ENCODE measurements at regions not wholly inside any gene's neighbourhood (a gene's known extent, or its start where the extent isn't known, plus 50 kb on each side); places are given as distances from the start of the nearest gene placed in this dataset.
A peak's percentile ranks its signal among the peaks of the same experiment; 100 is the strongest.

GRCh38 chr20:11677836-11678235, 239.9 kb upstream of the BTBD3 start:
- H3K36me3 ChIP-seq (replicated peaks in 1 of 2; ENCODE audit: control insufficient read depth in 2 of 2, insufficient read depth in 2 of 2, low read length in 2 of 2): no peaks in the 10 kb centered on the region
- no peak overlapping the region for H4K8ac ChIP-seq (ENCODE audit: low read depth, low read length)
- no peak overlapping the region for H3K18ac ChIP-seq (ENCODE audit: low read length)
- H3K23ac ChIP-seq (ENCODE audit: low read depth, low read length, poor library complexity): no peak overlapping the region
- no peak overlapping the region for H3K9ac ChIP-seq (ENCODE audit: low read depth, low read length, poor library complexity)
- H3K4ac ChIP-seq (ENCODE audit: low read length): no peak overlapping the region
- no peak for DNase-seq (ENCODE audit: low spot score)
- H2AK5ac ChIP-seq (ENCODE audit: low read depth, low read length): no peak overlapping the region
- H4K91ac ChIP-seq (ENCODE audit: low read depth, low read length, poor library complexity): no peak overlapping the region
- no peaks in the 10 kb centered on the region for H3K9me3 ChIP-seq (replicated peaks in 1 of 2; ENCODE audit: control insufficient read depth in 2 of 2, insufficient read depth in 1 of 2, low read depth in 1 of 2, low read length in 2 of 2)
- H2BK5ac ChIP-seq (ENCODE audit: low read length): no peak overlapping the region
- no peaks in the 10 kb centered on the region for H3K27me3 ChIP-seq (ENCODE audit: control insufficient read depth in 3 of 3, insufficient read depth in 3 of 3, low read depth in 1 of 3, low read length in 3 of 3)
- no peak overlapping the region for H2BK15ac ChIP-seq (ENCODE audit: low read length)
- H2BK12ac ChIP-seq (ENCODE audit: low read length): no peak overlapping the region
- H3K4me1 ChIP-seq (ENCODE audit: control insufficient read depth in 2 of 2, insufficient read depth in 1 of 2, low read depth in 1 of 2, low read length in 2 of 2): no peaks in the 10 kb centered on the region
- H3K4me2 ChIP-seq (ENCODE audit: insufficient read depth, low read length, poor library complexity, severe bottlenecking): no peak overlapping the region
- no peak overlapping the region for H2BK120ac ChIP-seq (ENCODE audit: low read depth, low read length)
- H2AFZ ChIP-seq (ENCODE audit: low read length): no peak overlapping the region
- H3K79me1 ChIP-seq (ENCODE audit: low read depth, low read length): no peaks in the 10 kb centered on the region
- no peak overlapping the region for H3K4me3 ChIP-seq (ENCODE audit: low read length in 2 of 2)
- no peak overlapping the region for H3K27ac ChIP-seq (replicated peaks; ENCODE audit: low read length)
- H3K14ac ChIP-seq (ENCODE audit: low read length): no peak overlapping the region
- no CpG with 5 or more reads among the region's 3 CpGs for whole genome bisulfite sequencing, 2 donors (ENCODE audit: extremely low coverage in 2 of 2, insufficient read length in 2 of 2, insufficient replicate concordance in 1 of 2)

GRCh38 chr20:11682285-11682684, 235.4 kb upstream of the BTBD3 start:
- WGBS, 2 donors (ENCODE audit: extremely low coverage in 2 of 2, insufficient read length in 2 of 2, insufficient replicate concordance in 1 of 2): no CpG with 5 or more reads among the region's 3 CpGs

GRCh38 chr20:11686195-11686594, 231.5 kb upstream of the BTBD3 start:
- no peak overlapping the region for H2BK15ac ChIP-seq (ENCODE audit: low read length)
- H3K4ac ChIP-seq (ENCODE audit: low read length): no peak overlapping the region
- H3K9ac ChIP-seq (ENCODE audit: low read depth, low read length, poor library complexity): no peak overlapping the region
- H3K4me3 ChIP-seq (ENCODE audit: low read length in 2 of 2): no peak overlapping the region
- H2BK120ac ChIP-seq (ENCODE audit: low read depth, low read length): no peak overlapping the region
- H2AFZ ChIP-seq (ENCODE audit: low read length): no peak overlapping the region
- no peak overlapping the region for H3K23ac ChIP-seq (ENCODE audit: low read depth, low read length, poor library complexity)
- H3K4me2 ChIP-seq (ENCODE audit: insufficient read depth, low read length, poor library complexity, severe bottlenecking): no peak overlapping the region
- H2BK5ac ChIP-seq (ENCODE audit: low read length): no peak overlapping the region
- no peak overlapping the region for H3K27ac ChIP-seq (replicated peaks; ENCODE audit: low read length)
- H3K18ac ChIP-seq (ENCODE audit: low read length): no peak overlapping the region
- no peaks in the 10 kb centered on the region for H3K9me3 ChIP-seq (replicated peaks in 1 of 2; ENCODE audit: control insufficient read depth in 2 of 2, insufficient read depth in 1 of 2, low read depth in 1 of 2, low read length in 2 of 2)
- H3K27me3 ChIP-seq (ENCODE audit: control insufficient read depth in 3 of 3, insufficient read depth in 3 of 3, low read depth in 1 of 3, low read length in 3 of 3): peaks cover 0 to 22% (median 16%) of the 10 kb centered on the region in 3 experiments
- WGBS, 2 donors (ENCODE audit: extremely low coverage in 2 of 2, insufficient read length in 2 of 2, insufficient replicate concordance in 1 of 2): no CpG with 5 or more reads among the region's 4 CpGs
- no peak overlapping the region for H2BK12ac ChIP-seq (ENCODE audit: low read length)
- no peaks in the 10 kb centered on the region for H3K79me1 ChIP-seq (ENCODE audit: low read depth, low read length)
- no peak overlapping the region for H2AK5ac ChIP-seq (ENCODE audit: low read depth, low read length)
- peaks cover 0 to 9% of the 10 kb centered on the region in 2 donors for H3K4me1 ChIP-seq (ENCODE audit: control insufficient read depth in 2 of 2, insufficient read depth in 1 of 2, low read depth in 1 of 2, low read length in 2 of 2)
- H3K14ac ChIP-seq (ENCODE audit: low read length): no peak overlapping the region
- no peak for DNase-seq (ENCODE audit: low spot score)
- no peak overlapping the region for H4K8ac ChIP-seq (ENCODE audit: low read depth, low read length)
- H3K36me3 ChIP-seq (replicated peaks in 1 of 2; ENCODE audit: control insufficient read depth in 2 of 2, insufficient read depth in 2 of 2, low read length in 2 of 2): no peaks in the 10 kb centered on the region
- H4K91ac ChIP-seq (ENCODE audit: low read depth, low read length, poor library complexity): no peak overlapping the region

More at GRCh38 chr20:11682285-11682684, 235.4 kb upstream of the BTBD3 start:
- Histone ChIP-seq H2AFZ (ENCODE audit: low read length) (no peak overlapping the region), H3K4me3 (ENCODE audit: low read length in 2 of 2) (no peak overlapping the region), H4K91ac (ENCODE audit: low read depth, low read length, poor library complexity) (no peak overlapping the region), H3K9me3 (replicated peaks in 1 of 2; ENCODE audit: control insufficient read depth in 2 of 2, insufficient read depth in 1 of 2, low read depth in 1 of 2, low read length in 2 of 2) (no peaks in the 10 kb centered on the region), H3K23ac (ENCODE audit: low read depth, low read length, poor library complexity) (no peak overlapping the region), H3K79me1 (ENCODE audit: low read depth, low read length) (no peaks in the 10 kb centered on the region), H3K27ac (replicated peaks; ENCODE audit: low read length) (no peak overlapping the region), H3K18ac (ENCODE audit: low read length) (no peak overlapping the region), H3K27me3 (ENCODE audit: control insufficient read depth in 3 of 3, insufficient read depth in 3 of 3, low read depth in 1 of 3, low read length in 3 of 3) (peaks cover 0 to 15% (median 13%) of the 10 kb centered on the region in 3 experiments), H2BK15ac (ENCODE audit: low read length) (no peak overlapping the region), H2BK5ac (ENCODE audit: low read length) (no peak overlapping the region), H3K36me3 (replicated peaks in 1 of 2; ENCODE audit: control insufficient read depth in 2 of 2, insufficient read depth in 2 of 2, low read length in 2 of 2) (no peaks in the 10 kb centered on the region), H2AK5ac (ENCODE audit: low read depth, low read length) (no peak overlapping the region), H2BK12ac (ENCODE audit: low read length) (no peak overlapping the region), H3K4me1 (ENCODE audit: control insufficient read depth in 2 of 2, insufficient read depth in 1 of 2, low read depth in 1 of 2, low read length in 2 of 2) (peaks cover 0 to 9% of the 10 kb centered on the region in 2 donors), H4K8ac (ENCODE audit: low read depth, low read length) (no peak overlapping the region), H3K9ac (ENCODE audit: low read depth, low read length, poor library complexity) (no peak overlapping the region), H3K14ac (ENCODE audit: low read length) (no peak overlapping the region), H3K4ac (ENCODE audit: low read length) (no peak overlapping the region), H2BK120ac (ENCODE audit: low read depth, low read length) (no peak overlapping the region), H3K4me2 (ENCODE audit: insufficient read depth, low read length, poor library complexity, severe bottlenecking) (no peak overlapping the region)
- no peak for DNase-seq (ENCODE audit: low spot score)

GRCh38 chr20:11686820-11687543, 230.7 kb upstream of the BTBD3 start:
- no peaks in the 10 kb centered on the region for H3K79me1 ChIP-seq (ENCODE audit: low read depth, low read length)
- no peak overlapping the region for H2BK120ac ChIP-seq (ENCODE audit: low read depth, low read length)
- H3K9me3 ChIP-seq (replicated peaks in 1 of 2; ENCODE audit: control insufficient read depth in 2 of 2, insufficient read depth in 1 of 2, low read depth in 1 of 2, low read length in 2 of 2): no peaks in the 10 kb centered on the region
- H3K4me3 ChIP-seq (ENCODE audit: low read length in 2 of 2): peak overlapping the region in 1 of 2 donors; percentile 71
- peak overlapping the region; percentile 89 for H3K4me2 ChIP-seq (ENCODE audit: insufficient read depth, low read length, poor library complexity, severe bottlenecking)
- H2AFZ ChIP-seq (ENCODE audit: low read length): peak overlapping the region; percentile 80
- H3K9ac ChIP-seq (ENCODE audit: low read depth, low read length, poor library complexity): peak overlapping the region; percentile 82
- peak; percentile 17 for DNase-seq (ENCODE audit: low spot score)
- peaks cover 0 to 9% of the 10 kb centered on the region in 2 donors for H3K4me1 ChIP-seq (ENCODE audit: control insufficient read depth in 2 of 2, insufficient read depth in 1 of 2, low read depth in 1 of 2, low read length in 2 of 2)
- H2BK5ac ChIP-seq (ENCODE audit: low read length): no peak overlapping the region
- H3K14ac ChIP-seq (ENCODE audit: low read length): peak overlapping the region; percentile 63
- no peak overlapping the region for H3K27ac ChIP-seq (replicated peaks; ENCODE audit: low read length)
- no CpG with 5 or more reads among the region's 42 CpGs for WGBS, 2 donors (ENCODE audit: extremely low coverage in 2 of 2, insufficient read length in 2 of 2, insufficient replicate concordance in 1 of 2)
- H4K8ac ChIP-seq (ENCODE audit: low read depth, low read length): peak overlapping the region; percentile 74
- no peak overlapping the region for H2BK12ac ChIP-seq (ENCODE audit: low read length)
- H2BK15ac ChIP-seq (ENCODE audit: low read length): peak overlapping the region; percentile 72
- peaks cover 0 to 22% (median 16%) of the 10 kb centered on the region in 3 experiments for H3K27me3 ChIP-seq (ENCODE audit: control insufficient read depth in 3 of 3, insufficient read depth in 3 of 3, low read depth in 1 of 3, low read length in 3 of 3)
- no peak overlapping the region for H4K91ac ChIP-seq (ENCODE audit: low read depth, low read length, poor library complexity)
- peak overlapping the region; percentile 12 for H3K23ac ChIP-seq (ENCODE audit: low read depth, low read length, poor library complexity)
- no peaks in the 10 kb centered on the region for H3K36me3 ChIP-seq (replicated peaks in 1 of 2; ENCODE audit: control insufficient read depth in 2 of 2, insufficient read depth in 2 of 2, low read length in 2 of 2)
- no peak overlapping the region for H2AK5ac ChIP-seq (ENCODE audit: low read depth, low read length)
- H3K18ac ChIP-seq (ENCODE audit: low read length): peak overlapping the region; percentile 76
- no peak overlapping the region for H3K4ac ChIP-seq (ENCODE audit: low read length)

Data from neuronal stem cell (in vitro differentiated cells).